H9 (cell line): ENCODE measurements at regions not wholly inside any gene's neighbourhood (a gene's known extent, or its start where the extent isn't known, plus 50 kb on each side); places are given as distances from the start of the nearest gene placed in this dataset.

Source experiments
- DNase-seq: peaks from one replicate; pipeline ENCODE4 v3.0.0-alpha.2; 2017
- H2AFZ ChIP-seq: one replicate; pipeline ENCODE4 v1.6.1; 2013; ENCODE audit warnings: mild to moderate bottlenecking, low read length, control low read depth, moderate library complexity
- H2AK5ac ChIP-seq: 2 replicates; pipeline ENCODE4 v1.6.1; 2013; ENCODE audit warnings: low read length, control low read depth, mixed read lengths; ENCODE audit not compliant: insufficient read length
- H2BK120ac ChIP-seq: one replicate; pipeline ENCODE4 v1.6.1; 2013; ENCODE audit warnings: low read depth, mild to moderate bottlenecking, low read length, control low read depth, inconsistent platforms; ENCODE audit not compliant: poor library complexity, severe bottlenecking
- H2BK12ac ChIP-seq: 2 replicates; pipeline ENCODE4 v1.6.1; 2013; ENCODE audit warnings: low read length, control low read depth, mixed read lengths, low read depth; ENCODE audit not compliant: insufficient read length
- H2BK15ac ChIP-seq: 2 replicates; pipeline ENCODE4 v1.6.1; 2013; ENCODE audit warnings: low read depth, low read length, control low read depth
- H2BK20ac ChIP-seq: one replicate; pipeline ENCODE4 v1.6.1; 2013; ENCODE audit warnings: low read depth, mild to moderate bottlenecking, low read length, control low read depth, inconsistent platforms; ENCODE audit not compliant: poor library complexity, severe bottlenecking
- H2BK5ac ChIP-seq: 2 replicates; pipeline ENCODE4 v1.6.1; 2013; ENCODE audit warnings: low read length, control low read depth, mixed read lengths; ENCODE audit not compliant: insufficient read length
- H3K14ac ChIP-seq: 2 replicates; pipeline ENCODE4 v1.6.1; 2013; ENCODE audit warnings: low read length, control low read depth; ENCODE audit not compliant: insufficient read depth
- H3K18ac ChIP-seq: 2 replicates; pipeline ENCODE4 v1.6.1; 2013; ENCODE audit warnings: low read depth, mild to moderate bottlenecking, mixed read lengths, low read length, control low read depth; ENCODE audit not compliant: insufficient read length
- H3K23ac ChIP-seq: 2 replicates; pipeline ENCODE4 v1.6.1; 2013; ENCODE audit warnings: low read length, control low read depth, mixed read lengths, low read depth; ENCODE audit not compliant: insufficient read length
- H3K23me2 ChIP-seq: 2 replicates; pipeline ENCODE4 v1.6.1; 2013; ENCODE audit warnings: low read depth, mild to moderate bottlenecking, mixed read lengths, low read length, control low read depth; ENCODE audit not compliant: insufficient read length, poor library complexity, severe bottlenecking
- H3K27ac ChIP-seq: 2 replicates; pipeline ENCODE4 v1.5.1; 2013; ENCODE audit warnings: low read length, control low read depth, mixed read lengths, low read depth; ENCODE audit not compliant: insufficient read length
- H3K27me3 ChIP-seq: 2 replicates; pipeline ENCODE4 v1.6.1; 2013; ENCODE audit warnings: low read length, control low read depth, inconsistent platforms; ENCODE audit not compliant: insufficient read depth
- H3K4ac ChIP-seq: 2 replicates; pipeline ENCODE4 v1.6.1; 2013; ENCODE audit warnings: low read depth, mild to moderate bottlenecking, control low read depth, inconsistent platforms, low read length, moderate library complexity
- H3K4me1 ChIP-seq: 2 replicates; pipeline ENCODE4 v1.6.1; 2013; ENCODE audit warnings: low read length, control low read depth, inconsistent platforms; ENCODE audit not compliant: insufficient read depth
- H3K4me2 ChIP-seq: 2 replicates; pipeline ENCODE4 v1.6.1; 2013; ENCODE audit warnings: low read length, control low read depth, mixed read lengths; ENCODE audit not compliant: insufficient read length, insufficient read depth
- H3K56ac ChIP-seq: 2 replicates; pipeline ENCODE4 v1.6.1; 2013; ENCODE audit warnings: low read depth, mild to moderate bottlenecking, mixed read lengths, low read length, control low read depth; ENCODE audit not compliant: insufficient read length
- H3K79me1 ChIP-seq: 2 replicates; pipeline ENCODE4 v1.6.1; 2013; ENCODE audit warnings: low read depth, mild to moderate bottlenecking, moderate library complexity, low read length, control low read depth, inconsistent platforms; ENCODE audit not compliant: insufficient read depth, poor library complexity, severe bottlenecking
- H3K79me2 ChIP-seq: 2 replicates; pipeline ENCODE4 v1.6.1; 2013; ENCODE audit warnings: low read length, control low read depth, inconsistent platforms; ENCODE audit not compliant: insufficient read depth
- H3K9ac ChIP-seq: 2 replicates; pipeline ENCODE4 v1.6.1; 2013; ENCODE audit warnings: low read length, control low read depth, mixed read lengths; ENCODE audit not compliant: insufficient read length; ENCODE audit errors: extremely low read depth
- H3K9me3 ChIP-seq: one replicate; pipeline ENCODE4 v1.6.1; 2013; ENCODE audit warnings: low read depth, low read length, inconsistent platforms; ENCODE audit not compliant: control insufficient read depth
- H3T11ph ChIP-seq: one replicate; pipeline ENCODE4 v1.6.1; 2013; ENCODE audit warnings: mild to moderate bottlenecking, low read length, control low read depth, inconsistent platforms
- H4K20me1 ChIP-seq: one replicate; pipeline ENCODE4 v1.6.1; 2013; ENCODE audit not compliant: control insufficient read depth, insufficient read length, insufficient read depth
- H4K5ac ChIP-seq: 2 replicates; pipeline ENCODE4 v1.6.1; 2013; ENCODE audit warnings: low read depth, mild to moderate bottlenecking, mixed read lengths, low read length, control low read depth; ENCODE audit not compliant: insufficient read length
- H4K8ac ChIP-seq: replicated peaks from 2 replicates; pipeline ENCODE4 v1.6.1; 2013; ENCODE audit warnings: low read length, control low read depth, mixed read lengths, low read depth; ENCODE audit not compliant: insufficient read length
- H4K91ac ChIP-seq: 2 replicates; pipeline ENCODE4 v1.6.1; 2013; ENCODE audit warnings: low read depth, mild to moderate bottlenecking, moderate library complexity, mixed read lengths, low read length, control low read depth; ENCODE audit not compliant: insufficient read length
- H3K27ac Mint-ChIP-seq, 3 experiments: 2 replicates in 2 of 3; 3 replicates in 1 of 3; pipeline ENCODE4 v1.8.0; 2020 to 2021; ENCODE audit warnings: mixed read lengths in 3 of 3, mild to moderate bottlenecking in 1 of 3, moderate library complexity in 1 of 3
- H3K27me3 Mint-ChIP-seq: 2 replicates; pipeline ENCODE4 v1.8.0; 2021; ENCODE audit warnings: low read depth, mild to moderate bottlenecking, moderate library complexity, mixed read lengths
- H3K36me3 Mint-ChIP-seq, 3 experiments: 2 replicates in 2 of 3; 3 replicates in 1 of 3; pipeline ENCODE4 v1.8.0; 2020 to 2021; ENCODE audit warnings: low read depth in 3 of 3, mixed read lengths in 3 of 3; ENCODE audit not compliant: insufficient read depth in 1 of 3
- H3K4me1 Mint-ChIP-seq, 2 experiments: 2 replicates each; pipeline ENCODE4 v1.8.0; 2020; ENCODE audit warnings: mixed read lengths in 2 of 2
- H3K4me3 Mint-ChIP-seq, 2 experiments: 2 replicates in 1 of 2; 3 replicates in 1 of 2; pipeline ENCODE4 v1.8.0; 2020 to 2021; ENCODE audit warnings: mild to moderate bottlenecking in 2 of 2, mixed read lengths in 2 of 2, moderate library complexity in 1 of 2
- H3K9me3 Mint-ChIP-seq, 2 experiments: 2 replicates in 1 of 2; 3 replicates in 1 of 2; pipeline ENCODE4 v1.8.0; 2020; ENCODE audit warnings: mild to moderate bottlenecking in 2 of 2, mixed read lengths in 2 of 2, moderate library complexity in 1 of 2
- CTCF ChIP-seq: fragments of 200-600 bp; sonication (generic); conservative IDR thresholded peaks from 3 replicates; pipeline ENCODE4 v1.8.0; 2021; ENCODE audit warnings: antibody characterized with exemption, mild to moderate bottlenecking
- WGBS: extraction: QIAGEN DNeasy Blood & Tissue Kit; methylation state at CpG from one replicate; pipeline ENCODE4 v1.1.7; 2013; ENCODE audit warnings: missing lambda C conversion rate, low lambda C conversion rate, mixed read lengths; ENCODE audit not compliant: insufficient read length; ENCODE audit errors: extremely low coverage; 5-methylcytosine and 5-hydroxymethylcytosine counted together

GRCh38 chr13:69545551-69545950 is 562.1 kb upstream of the ATXN8OS start:
- Histone ChIP-seq H2BK20ac (no peak overlapping the region), H3K18ac (no peak overlapping the region), H3K23me2 (no peaks in the 10 kb centered on the region), H3K9me3 (no peaks in the 10 kb centered on the region), H4K91ac (no peak overlapping the region), H3K4me1 (no peaks in the 10 kb centered on the region), H2BK12ac (no peak overlapping the region), H3K23ac (no peak overlapping the region), H4K8ac (no peak overlapping the region), H4K5ac (no peak overlapping the region), H4K20me1 (no peaks in the 10 kb centered on the region), H3K27ac (no peak overlapping the region), H3K56ac (no peak overlapping the region), H3T11ph (no peak overlapping the region), H3K79me2 (no peaks in the 10 kb centered on the region), H3K14ac (no peak overlapping the region), H3K4me2 (no peak overlapping the region), H3K27me3 (no peaks in the 10 kb centered on the region), H2BK5ac (no peak overlapping the region), H3K79me1 (no peaks in the 10 kb centered on the region), H2AFZ (no peak overlapping the region), H2AK5ac (no peak overlapping the region), H2BK15ac (no peak overlapping the region), H3K9ac (no peak overlapping the region), H3K4ac (no peak overlapping the region), H2BK120ac (no peak overlapping the region)
- WGBS = no CpG with 5 or more reads among the region's 1 CpG
- H3K27ac Mint-ChIP-seq = no peak overlapping the region
- no peak for TF ChIP-seq CTCF
- H3K36me3 Mint-ChIP-seq = no peaks in the 10 kb centered on the region
- peaks cover 0 to 2% of the 10 kb centered on the region in 2 experiments; a peak in 2 of 4 replicates for H3K4me1 Mint-ChIP-seq
- DNase-seq = no peak
- no peaks in the 10 kb centered on the region for H3K9me3 Mint-ChIP-seq
- no peak overlapping the region for H3K4me3 Mint-ChIP-seq
- no peaks in the 10 kb centered on the region for H3K27me3 Mint-ChIP-seq
